GM19025 (cell line): ENCODE measurements at regions not wholly inside any gene's neighbourhood (a gene's known extent, or its start where the extent isn't known, plus 50 kb on each side); places are given as distances from the start of the nearest gene placed in this dataset.
"Not testable (repeated sequence)": the region's sequence is repeated elsewhere in the genome, so short reads cannot be mapped to it uniquely, and the experiment has no call there.

ENCODE experiments used
- ATAC-seq: cut with Tn5 transposase; IDR thresholded peaks from one replicate; pipeline ENCODE4 v1.9.1; 2021; ENCODE audit warnings: mild to moderate bottlenecking, low read depth, moderate library complexity; ENCODE audit not compliant: unreplicated experiment

DNA sequence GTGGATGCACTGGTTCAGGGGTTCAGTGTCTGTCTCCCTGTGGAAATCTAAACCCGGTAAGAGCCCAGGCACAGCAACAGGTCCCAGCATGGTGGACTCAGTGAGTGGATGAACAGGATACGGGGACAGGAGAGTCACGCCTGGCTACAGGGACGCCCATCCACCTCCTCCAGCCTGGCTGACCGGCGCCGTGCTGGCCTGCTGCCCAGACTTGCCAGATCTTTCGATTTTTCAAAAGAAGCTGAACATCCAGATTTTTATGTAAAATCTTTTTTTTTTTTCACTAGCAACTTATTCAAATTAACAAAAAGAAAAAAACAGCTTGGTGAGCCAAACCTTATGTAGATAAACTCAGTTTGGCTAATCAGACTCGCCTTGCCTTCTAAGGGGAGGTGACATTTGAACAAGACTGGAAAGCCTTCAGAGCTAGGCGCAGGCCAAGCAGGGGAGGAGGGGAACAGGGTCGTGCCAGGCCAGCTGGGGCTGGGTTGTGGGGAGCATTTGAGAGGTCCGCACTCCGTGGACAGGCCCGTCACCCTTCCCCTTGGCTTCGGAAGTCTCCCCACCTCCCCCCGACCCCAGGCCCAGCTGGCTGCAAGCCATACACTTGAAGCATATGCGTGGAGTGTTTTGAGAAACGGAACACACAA, 87.8 kb upstream of the NCOR2 start:
- ATAC-seq = no peak

DNA sequence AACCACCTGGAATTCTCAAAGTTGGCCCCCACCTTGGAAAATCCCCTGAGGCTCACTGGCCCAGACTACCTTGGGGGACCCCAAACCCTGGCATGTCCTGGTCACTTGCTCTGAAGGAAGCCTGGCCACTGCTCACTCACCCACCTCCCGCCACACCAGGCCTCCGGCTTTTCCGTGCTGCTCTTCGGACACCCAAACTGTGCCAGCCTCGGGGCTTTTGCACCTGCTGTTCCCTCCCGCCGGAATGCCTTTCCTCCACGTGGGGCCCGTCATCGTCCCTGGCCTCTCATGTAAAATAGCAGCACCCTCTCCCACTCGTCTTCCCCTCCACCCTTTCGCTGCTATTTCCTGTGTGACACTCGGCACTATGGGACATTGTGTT, 87.2 kb upstream of the NCOR2 start:
- no peak for ATAC-seq

DNA sequence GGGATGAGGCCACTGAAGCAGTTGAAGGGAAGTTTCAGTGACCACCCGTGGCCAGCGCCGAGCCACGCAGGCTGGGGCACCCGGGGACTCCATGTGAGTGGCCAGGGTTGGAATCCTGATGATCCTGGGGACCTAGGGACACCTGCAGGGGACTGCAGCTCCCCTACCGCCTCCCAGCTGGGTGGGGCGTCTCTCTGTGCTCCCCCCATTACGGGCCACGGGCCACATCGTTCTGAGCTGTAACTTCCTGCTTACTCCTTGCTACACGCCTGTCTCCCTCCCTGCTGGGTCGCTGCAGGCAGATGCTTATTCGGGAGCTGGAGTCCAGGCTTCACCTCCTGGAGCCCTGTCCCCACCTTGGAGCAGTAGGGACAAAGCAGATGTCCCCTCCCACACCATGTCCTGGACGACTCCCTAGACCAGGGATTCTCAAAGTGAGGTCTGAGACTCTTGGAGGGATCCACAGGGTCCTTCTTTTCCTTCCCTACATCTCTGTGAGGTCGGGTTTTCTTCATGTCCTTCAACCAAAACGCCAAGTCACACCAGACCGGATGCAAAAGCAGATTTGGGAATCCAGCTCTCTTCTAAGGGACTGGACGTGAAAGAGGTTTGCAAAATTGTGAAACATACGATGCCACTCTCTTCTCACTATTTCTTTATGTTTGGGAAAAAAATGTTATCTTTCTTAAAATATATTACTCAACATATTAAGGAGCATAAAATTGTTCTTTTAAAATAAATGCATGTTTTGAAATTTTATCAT, 85.9 kb upstream of the NCOR2 start:
- ATAC-seq = no peak

DNA sequence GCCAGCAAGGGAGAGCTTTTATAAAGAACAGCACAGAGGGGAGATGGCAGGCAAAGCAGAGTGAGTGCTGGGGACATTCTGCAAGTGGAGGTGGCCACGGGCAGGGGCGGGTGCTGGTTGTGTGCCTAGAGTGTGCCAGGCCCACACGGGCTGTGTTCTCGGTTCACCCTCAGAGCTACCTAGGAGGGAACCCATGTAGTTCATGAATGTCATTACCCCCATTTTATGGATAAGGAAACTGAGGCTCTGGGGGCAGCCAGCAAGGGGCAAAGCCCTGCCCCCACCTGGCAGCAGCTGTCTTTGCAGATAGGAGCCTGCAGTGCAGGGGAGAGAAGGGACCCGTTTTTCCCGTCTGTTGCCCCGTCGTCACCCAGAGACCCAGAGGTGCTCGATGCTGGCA, 85.2 kb upstream of the NCOR2 start:
- ATAC-seq = no peak

DNA sequence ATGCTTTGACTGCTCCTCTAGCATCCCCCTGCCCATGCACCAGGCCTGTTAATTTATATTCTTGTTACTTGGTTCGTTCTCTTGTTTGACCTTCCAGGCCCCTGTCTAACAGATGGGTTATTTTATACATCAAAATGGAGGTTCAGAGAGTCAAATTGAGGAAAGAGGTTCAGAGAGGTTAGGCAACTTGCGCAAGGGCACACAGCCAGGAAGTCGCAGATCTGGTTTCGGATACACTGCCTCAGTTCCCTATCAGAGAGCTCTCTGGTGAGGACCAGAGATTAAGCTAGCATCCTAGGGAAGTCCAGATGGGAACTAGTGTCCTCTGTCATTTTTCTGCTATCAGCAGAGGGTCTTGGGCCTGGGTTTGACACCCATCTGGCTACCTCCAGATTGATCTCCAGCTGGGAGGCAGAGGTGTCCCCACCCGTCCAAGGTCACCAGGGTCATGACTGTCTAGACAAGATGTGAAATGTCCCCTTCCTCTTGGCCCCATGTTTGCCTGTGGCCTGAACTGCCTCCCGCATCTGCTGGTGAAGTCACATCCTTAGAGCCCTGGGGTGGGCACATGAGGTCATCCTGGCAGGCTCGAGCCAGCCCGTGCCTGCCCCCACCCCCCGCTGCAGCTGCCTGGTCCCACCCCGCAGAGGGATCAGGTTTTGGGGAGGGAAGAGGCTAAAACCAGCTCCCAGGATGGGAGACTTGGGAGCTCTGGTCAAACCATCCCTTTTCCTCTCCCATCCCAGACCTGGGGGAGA, 84.3 kb upstream of the NCOR2 start:
- ATAC-seq = no peak

DNA sequence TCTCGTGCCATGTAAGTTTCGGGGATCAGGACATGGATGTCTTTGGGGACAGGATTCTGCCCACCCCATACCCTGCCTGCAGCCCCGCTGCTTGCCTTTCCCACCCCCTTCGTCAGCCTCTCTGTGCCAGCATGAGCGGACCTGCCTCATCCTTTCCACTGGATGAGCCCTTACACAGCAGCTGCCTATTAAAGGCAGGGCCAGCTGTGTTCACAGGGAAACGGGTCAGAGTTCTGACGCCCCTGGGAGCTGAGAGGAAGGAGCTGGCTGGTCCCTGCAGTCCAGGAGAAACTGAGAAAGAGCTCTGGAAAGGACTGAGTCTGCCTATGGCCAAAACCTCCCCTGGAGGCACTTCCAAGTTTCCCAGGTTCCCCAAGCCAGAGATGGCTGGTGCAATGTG, 83.5 kb upstream of the NCOR2 start:
- no peak for ATAC-seq

DNA sequence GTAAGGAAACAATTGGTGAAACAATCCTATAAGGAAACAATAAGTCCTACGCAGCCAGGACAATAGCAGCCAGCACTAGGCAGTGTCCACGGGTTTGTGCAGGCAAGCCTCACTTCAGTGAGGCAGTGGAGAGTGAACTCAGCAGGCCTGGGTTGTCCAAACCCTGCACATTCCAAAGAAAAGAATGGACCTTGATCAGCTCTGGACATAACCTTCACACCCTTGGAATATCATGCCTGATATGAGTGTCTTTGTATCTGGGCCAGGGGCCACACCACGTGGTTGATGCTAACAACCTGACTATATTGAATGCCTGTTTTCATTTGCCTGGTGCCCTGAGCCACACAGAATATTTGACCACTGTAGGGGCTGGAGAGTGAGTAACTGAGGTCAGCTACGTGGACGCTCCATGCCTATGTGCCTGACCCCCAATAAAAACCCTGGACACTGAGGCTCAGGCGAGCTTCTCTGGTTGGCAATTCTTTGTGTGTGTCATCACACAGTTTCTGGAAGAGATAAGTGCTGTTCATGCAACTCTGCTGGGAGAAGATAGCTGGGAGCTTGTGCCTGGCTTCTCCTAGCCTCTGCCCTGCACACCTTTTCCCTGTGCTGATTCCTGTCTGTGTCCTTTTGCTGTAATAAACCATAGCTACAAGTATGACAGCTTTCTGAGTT, 81.4 kb upstream of the NCOR2 start:
- no peak for ATAC-seq

DNA sequence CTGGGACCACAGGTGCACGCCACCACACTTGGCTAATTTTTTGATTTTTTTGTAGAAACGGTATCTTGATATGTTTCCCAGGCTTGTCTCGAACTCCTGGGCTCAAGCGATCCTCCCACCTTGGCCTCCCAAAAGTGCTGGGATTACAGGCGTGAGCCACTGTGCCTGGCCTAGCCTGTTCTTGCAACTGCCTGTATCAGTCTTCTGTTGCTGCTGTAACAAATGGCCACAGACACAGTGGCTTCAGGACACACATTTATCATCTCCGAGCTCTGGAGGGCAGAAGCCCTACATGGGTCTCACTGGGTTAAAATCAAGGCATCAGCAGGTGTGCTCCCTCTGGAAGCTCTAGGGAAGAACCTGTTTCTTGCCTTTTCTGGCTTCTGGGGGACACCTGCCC, 79.9 kb upstream of the NCOR2 start:
- no peak for ATAC-seq

DNA sequence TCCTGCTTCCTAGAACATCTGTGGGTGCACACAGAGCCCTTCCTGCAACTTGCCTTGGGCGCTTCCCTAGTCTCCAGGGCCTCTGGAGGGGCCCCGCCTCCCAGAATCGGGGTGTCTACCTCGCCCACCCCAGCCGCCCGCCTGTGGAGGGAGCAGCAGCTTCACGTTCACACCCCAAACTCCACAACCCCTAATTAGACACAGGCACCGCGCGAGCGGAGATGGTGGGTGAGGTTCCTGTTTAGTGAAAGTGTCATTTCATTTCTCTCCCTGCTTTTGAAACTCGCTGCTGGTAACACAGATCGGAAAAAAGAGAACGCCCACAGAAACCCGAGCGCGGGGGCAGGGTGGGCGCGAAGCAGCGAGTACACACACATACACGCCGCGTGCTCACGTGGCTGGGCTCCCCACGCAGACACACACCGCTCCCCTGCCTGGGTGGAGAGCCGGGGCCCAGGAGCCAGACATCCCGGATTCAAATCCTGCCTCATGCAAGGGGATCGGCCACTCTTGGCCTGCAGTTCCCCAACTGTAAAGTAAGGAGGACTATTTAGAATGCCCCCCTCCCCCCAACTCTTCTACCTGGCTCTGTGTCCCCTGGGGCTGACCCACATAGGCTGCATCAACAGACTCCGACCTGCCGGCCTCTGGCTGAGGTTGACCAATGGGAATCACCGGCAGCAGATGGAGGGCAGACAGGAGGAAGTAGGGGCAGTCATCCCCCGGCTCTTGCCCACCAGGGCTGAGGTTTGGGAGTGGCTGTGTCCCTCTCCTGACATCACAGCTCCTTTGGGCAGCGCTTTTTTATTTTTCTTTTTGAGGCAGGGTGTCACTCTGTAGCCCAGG, 79.2 kb upstream of the NCOR2 start:
- no peak for ATAC-seq

DNA sequence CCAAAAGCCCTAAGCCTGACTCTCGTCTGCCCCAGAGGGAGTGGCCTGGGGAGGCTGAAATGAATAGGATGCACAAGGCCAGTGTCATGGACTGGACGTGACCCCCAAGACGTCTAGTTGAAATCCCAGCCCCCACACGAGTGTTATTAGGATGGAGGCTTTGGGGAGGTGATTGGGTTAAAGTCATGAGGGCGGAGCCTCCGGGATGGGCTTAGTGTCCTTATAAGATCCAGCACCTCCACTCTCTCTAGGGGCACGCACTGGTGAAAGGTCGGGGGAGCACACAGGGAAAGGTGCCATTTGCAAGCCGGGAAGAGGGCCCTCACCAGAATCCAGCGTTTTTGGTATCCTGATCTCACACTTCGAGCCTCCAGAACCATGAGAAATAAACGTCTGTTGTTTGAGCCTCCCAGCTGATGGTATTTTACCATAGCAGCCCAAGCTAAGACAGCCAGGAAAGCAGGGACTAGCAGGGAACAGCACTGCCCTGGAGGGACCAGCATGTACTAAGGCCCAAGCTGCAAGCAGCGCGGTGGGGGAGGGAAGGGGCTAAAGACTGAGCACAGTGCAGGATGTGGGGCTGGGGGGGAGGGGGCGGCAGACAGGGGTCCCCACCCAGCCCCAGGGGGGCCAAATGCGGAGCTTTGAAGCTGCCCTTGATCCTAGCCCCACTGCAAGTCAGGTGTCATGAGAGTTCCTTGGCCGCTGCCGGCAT, 78.3 kb upstream of the NCOR2 start:
- ATAC-seq = no peak

DNA sequence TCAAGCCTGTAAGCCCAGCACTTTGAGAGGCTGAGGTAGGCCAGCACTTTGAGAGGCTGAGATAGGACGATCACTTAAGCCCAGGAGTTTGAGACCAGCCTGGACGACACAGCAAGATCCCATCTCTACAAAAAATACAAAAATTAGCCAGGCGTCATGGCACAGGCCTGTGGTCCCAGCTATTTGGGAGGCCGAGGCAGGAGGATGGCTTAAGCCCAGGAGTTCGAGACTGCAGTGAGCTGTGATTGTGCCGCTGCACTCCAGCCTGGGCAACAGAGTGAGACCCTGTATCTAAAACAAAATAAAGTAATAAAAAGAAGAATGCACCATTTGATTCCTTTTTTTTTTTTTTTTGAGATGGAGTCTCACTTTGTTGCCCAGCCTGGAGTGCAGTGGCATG, 76.4 kb upstream of the NCOR2 start:
- ATAC-seq = not testable (repeated sequence)

DNA sequence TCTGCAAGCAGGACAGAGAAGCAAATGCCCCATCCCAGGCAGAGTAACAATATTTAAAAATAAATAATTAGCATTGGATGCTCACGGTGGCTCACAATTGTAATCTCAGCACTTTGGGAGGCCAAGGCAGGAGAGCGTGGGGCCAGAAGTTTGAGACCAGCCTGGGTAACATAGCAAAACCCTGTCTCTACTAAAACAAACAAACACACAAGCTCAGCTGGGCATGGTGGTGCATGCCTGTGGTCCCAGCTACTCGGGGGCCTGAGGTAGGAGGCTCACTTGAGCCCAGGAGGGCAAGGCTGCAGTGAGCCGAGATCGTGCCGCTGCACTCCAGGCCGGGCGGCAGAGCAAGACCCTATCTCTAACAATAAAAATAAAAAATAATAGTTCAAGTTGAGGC, 74.7 kb upstream of the NCOR2 start:
- no peak for ATAC-seq

DNA sequence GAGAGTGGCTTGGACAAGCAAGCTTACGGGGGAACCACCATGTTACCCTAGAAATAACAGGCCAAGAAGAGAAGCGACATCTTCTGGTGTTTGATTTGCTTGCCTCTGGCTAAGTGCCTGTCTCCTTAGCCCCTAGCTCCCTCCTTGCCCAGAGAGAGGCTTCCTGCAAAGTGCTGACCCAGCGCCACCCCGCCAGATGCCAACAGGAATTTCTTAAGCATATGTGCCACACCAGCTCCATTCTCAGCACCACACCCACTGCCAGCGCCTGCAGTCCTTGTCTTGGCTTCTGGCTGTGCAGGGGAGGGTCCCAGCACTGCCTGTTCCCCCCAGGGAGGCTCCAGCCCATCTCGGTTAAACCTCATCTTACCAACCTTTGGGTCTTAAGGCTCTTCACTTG, 74.2 kb upstream of the NCOR2 start:
- no peak for ATAC-seq

DNA sequence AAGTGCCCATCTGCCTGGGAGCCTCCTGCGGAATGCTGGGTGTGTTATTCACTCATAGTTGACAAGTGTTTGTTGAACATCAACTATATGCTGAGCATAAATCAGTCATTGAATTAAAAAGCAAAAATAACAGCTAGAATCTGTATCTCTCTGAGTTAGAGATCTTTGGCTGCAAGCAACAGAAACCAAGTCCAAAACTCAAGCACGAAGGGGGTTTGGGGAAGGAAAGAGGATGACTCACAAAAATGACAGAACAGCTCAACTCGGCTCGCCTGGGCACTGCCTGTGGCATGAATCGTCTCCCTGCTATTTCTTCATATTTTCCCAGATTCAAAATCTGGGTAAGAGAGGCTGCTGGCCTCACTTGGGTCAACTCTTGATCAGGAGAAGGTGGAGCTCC, 72.6 kb upstream of the NCOR2 start:
- no peak for ATAC-seq

DNA sequence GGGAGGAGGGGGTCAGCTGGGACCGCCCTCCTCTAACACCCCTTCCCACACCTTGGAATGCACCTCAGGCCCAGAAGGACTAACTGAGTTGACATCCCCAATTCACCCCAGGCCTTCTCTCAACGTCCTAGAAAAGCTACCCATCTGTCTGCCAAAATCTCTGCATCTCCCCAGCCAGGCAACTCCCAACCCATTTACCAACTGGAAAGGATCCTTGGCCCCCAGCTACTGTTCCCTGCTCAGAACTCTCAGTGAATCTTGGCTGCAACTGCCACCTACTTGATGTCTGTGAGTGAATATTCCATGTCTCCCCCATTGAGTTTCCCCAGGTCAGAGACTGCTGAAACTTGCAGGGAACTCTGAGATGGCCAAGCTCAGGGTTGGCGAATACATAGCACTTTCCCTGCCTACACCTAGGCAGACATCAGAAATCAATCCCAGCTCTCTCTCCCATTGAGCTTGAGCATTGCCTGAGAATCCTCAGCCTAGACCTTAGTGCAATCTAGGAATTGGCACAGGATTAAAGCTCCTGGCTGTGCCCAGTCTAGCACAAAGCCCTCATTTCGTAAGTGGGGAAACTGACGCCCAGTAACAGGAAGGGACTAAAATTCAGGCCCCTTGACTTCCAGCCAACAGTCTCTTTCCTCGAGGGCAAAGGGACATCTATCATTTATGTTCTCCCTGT, 71.9 kb upstream of the NCOR2 start:
- no peak for ATAC-seq

DNA sequence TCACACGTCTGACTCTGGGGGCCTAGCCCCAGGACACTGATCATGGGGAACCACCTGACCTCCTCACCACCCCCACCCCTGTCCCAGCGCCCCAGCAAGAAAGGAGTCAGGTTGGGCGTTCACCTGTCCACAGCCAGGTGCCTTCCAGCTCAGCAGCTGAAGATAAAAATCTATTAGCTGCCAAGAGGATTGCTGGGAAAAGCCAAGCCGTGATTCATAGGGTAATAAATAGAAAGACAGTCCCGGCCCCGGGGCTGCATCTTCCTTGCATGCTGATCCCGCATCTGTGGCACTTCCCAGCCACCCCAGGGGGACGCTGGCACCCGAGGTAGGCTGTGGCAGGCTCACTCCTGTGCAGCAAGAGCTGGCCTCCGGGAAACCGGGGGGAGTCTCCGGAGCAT, 70.2 kb upstream of the NCOR2 start:
- ATAC-seq = no peak

DNA sequence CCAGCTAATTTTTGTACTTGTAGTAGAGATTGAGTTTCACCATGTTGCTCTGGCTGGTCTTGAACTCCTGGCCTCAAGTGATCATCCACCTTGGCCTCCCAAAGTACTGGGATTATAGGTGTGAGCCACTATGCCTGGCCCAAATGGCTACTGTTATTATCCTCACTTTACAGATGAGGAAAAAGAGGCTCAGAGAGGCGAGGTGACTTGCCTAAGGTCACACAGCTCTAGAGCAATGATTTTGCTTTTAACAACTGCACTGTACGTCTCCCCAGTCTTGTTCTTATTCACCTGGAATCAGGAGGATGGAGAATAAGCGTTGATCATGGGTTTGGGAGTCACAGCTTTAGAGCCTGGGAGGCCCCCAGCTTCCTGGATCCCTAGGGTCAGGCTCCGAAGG, 69.8 kb upstream of the NCOR2 start:
- no peak for ATAC-seq

DNA sequence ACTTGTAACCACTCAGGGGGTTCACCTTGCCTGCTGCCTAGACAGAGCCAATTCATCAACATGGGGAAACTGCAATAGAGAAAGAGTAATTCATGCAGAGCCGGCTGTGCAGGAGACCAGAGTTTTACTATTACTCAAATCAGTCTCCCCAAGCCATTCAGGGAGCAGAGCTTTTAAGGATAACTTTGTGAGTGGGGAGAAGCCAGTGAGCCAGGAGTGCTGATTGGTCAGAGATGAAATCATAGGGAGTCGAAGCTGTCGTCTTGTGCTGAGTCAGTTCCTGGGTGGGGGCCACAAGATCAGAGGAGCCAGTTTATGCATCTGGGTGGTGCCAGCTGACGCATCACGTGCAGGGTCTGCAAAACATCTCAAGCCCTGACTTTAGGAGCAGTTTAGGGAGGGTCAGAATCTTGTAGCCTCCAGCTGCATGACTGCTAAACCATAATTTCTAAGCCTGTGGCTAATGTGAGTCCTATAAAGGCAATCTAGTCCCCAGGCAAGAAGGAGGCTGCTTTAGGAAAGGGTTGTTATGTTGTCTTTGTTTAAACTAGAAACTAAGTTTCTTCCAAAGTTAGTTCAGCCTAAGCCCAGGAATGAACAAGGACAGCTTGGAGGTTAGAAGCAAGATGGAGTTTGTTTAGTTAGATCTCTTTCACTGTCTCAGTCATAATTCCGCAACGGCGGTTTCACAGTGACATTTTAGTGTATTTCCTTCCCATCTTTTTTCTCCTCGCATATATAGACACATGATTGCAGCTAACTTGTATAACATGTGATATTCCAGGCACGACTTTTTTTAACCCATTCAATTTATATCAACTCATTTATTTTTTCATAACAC, 68.9 kb upstream of the NCOR2 start:
- ATAC-seq = no peak
